Fibroblast of the aortic adventitia (primary cell): ENCODE measurements at regions not wholly inside any gene's neighbourhood (a gene's known extent, or its start where the extent isn't known, plus 50 kb on each side); places are given as distances from the start of the nearest gene placed in this dataset.

Experiments
- DNase-seq: peaks from one replicate; pipeline ENCODE4 v3.0.0-alpha.2; 2010; ENCODE audit warnings: low read depth
- H3K4me3 ChIP-seq: 2 replicates; pipeline ENCODE4 v1.5.1; 2011; ENCODE audit warnings: low read depth, mild to moderate bottlenecking, control low read depth, low read length, moderate library complexity
- CTCF ChIP-seq: IDR thresholded peaks from 2 replicates; pipeline ENCODE4 v1.5.1; 2011; ENCODE audit warnings: mild to moderate bottlenecking, low read length, control low read depth, inconsistent platforms; ENCODE audit not compliant: insufficient read depth

- no peak overlapping the region for H3K4me3 ChIP-seq
- TF ChIP-seq CTCF: no peak
- DNase-seq: no peak
These were observed 65.6 kb upstream of the CFAP161 start for GRCh38 chr15:81068516-81068915.

- no peak for DNase-seq
- no peak overlapping the region for H3K4me3 ChIP-seq
- TF ChIP-seq CTCF: no peak
These were observed 64.7 kb upstream of the CFAP161 start for GRCh38 chr15:81069356-81069755.

- TF ChIP-seq CTCF: no peak
- H3K4me3 ChIP-seq: no peak overlapping the region
- DNase-seq: no peak
These were observed 64.2 kb upstream of the CFAP161 start for GRCh38 chr15:81069909-81070308.

- no peak overlapping the region for H3K4me3 ChIP-seq
- no peak for TF ChIP-seq CTCF
- peak; percentile 72 for DNase-seq
These were observed 63.0 kb upstream of the CFAP161 start for GRCh38 chr15:81071120-81071519.

GRCh38 chr15:81071705-81072104 lies 62.4 kb upstream of the CFAP161 start:
- no peak for TF ChIP-seq CTCF
- DNase-seq: no peak
- H3K4me3 ChIP-seq: no peak overlapping the region

- no peak overlapping the region for H3K4me3 ChIP-seq
- DNase-seq: no peak
- TF ChIP-seq CTCF: no peak
These were observed 61.5 kb upstream of the CFAP161 start for GRCh38 chr15:81072551-81072950.

- TF ChIP-seq CTCF: no peak
- DNase-seq: no peak
- H3K4me3 ChIP-seq: no peak overlapping the region
These were observed 60.3 kb upstream of the CFAP161 start for GRCh38 chr15:81073801-81074200.
